ENCODE measurements at regions not wholly inside any gene's neighbourhood (a gene's known extent, or its start where the extent isn't known, plus 50 kb on each side); places are given as distances from the start of the nearest gene placed in this dataset.
A peak's percentile ranks its signal among the peaks of the same experiment; 100 is the strongest.

- DNase-seq: peak; percentile 40
Measured at GRCh38 chr6:127641905-127642304, 64.9 kb downstream of the C6orf58 start.
